ENCODE measurements at regions not wholly inside any gene's neighbourhood (a gene's known extent, or its start where the extent isn't known, plus 50 kb on each side); places are given as distances from the start of the nearest gene placed in this dataset.

- H3K4me1 ChIP-seq = no peaks in the 10 kb centered on the region
- ATAC-seq (no peak), DNase-seq (no peak)
- intact Hi-C loops (cut with DNase I) = no loop called here
- TF ChIP-seq POLR2A (IDR thresholded peaks at IDR 0.05) = no peak
- TF ChIP-seq, protein P1, sequence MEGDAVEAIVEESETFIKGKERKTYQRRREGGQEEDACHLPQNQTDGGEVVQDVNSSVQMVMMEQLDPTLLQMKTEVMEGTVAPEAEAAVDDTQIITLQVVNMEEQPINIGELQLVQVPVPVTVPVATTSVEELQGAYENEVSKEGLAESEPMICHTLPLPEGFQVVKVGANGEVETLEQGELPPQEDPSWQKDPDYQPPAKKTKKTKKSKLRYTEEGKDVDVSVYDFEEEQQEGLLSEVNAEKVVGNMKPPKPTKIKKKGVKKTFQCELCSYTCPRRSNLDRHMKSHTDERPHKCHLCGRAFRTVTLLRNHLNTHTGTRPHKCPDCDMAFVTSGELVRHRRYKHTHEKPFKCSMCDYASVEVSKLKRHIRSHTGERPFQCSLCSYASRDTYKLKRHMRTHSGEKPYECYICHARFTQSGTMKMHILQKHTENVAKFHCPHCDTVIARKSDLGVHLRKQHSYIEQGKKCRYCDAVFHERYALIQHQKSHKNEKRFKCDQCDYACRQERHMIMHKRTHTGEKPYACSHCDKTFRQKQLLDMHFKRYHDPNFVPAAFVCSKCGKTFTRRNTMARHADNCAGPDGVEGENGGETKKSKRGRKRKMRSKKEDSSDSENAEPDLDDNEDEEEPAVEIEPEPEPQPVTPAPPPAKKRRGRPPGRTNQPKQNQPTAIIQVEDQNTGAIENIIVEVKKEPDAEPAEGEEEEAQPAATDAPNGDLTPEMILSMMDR (IDR thresholded peaks at IDR 0.05) = no peak
- no peak overlapping the region for H3K27ac ChIP-seq
- whole genome bisulfite sequencing (ENCODE audit: insufficient coverage, low coverage, low lambda C conversion rate, missing lambda C conversion rate) = 29% methylated on average over 2 of the region's 6 CpGs
- no peaks in the 10 kb centered on the region for H3K27me3 ChIP-seq
- no peak overlapping the region for H3K4me3 ChIP-seq
- H3K9me3 ChIP-seq = no peaks in the 10 kb centered on the region
- H3K36me3 ChIP-seq = no peaks in the 10 kb centered on the region
These were observed 1655.8 kb downstream of the MAT2B start for GRCh38 chr5:165161204-165161603.

- no peak overlapping the region for H3K4me3 ChIP-seq
- DNase-seq (no peak), ATAC-seq (no peak)
- no peaks in the 10 kb centered on the region for H3K9me3 ChIP-seq
- H3K27me3 ChIP-seq = no peaks in the 10 kb centered on the region
- H3K4me1 ChIP-seq = no peaks in the 10 kb centered on the region
- 38% methylated on average over 2 of the region's 2 CpGs for WGBS (ENCODE audit: insufficient coverage, low coverage, low lambda C conversion rate, missing lambda C conversion rate)
- intact Hi-C loops (cut with DNase I) = no loop called here
- no peak overlapping the region for H3K27ac ChIP-seq
- no peak for TF ChIP-seq POLR2A (IDR thresholded peaks at IDR 0.05)
- TF ChIP-seq, protein P1 (IDR thresholded peaks at IDR 0.05) = no peak
- no peaks in the 10 kb centered on the region for H3K36me3 ChIP-seq
These were observed 1658.4 kb downstream of the MAT2B start for GRCh38 chr5:165163861-165164260.

DNA sequence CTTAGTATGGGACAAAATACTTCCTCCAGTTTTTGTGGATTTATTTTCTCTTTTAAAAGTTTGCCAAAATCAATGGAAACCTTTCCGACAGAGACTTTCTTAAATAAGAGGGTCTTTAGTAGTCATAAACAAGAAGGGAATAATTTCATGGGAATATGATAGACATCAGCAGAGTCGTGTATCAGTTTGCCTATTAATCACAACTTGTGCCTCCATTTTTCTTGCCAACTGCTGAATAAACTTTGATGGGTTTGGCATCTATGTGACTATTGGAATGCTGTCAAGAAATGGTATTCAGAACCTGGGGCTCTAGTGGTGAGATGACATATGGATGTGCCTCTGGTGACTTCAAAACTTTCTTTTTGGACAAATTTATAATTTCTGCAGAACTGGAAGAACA lies 1668.2 kb downstream of the MAT2B start:
- Histone ChIP-seq H3K27ac (no peak overlapping the region), H3K4me1 (no peaks in the 10 kb centered on the region), H3K4me3 (no peak overlapping the region), H3K9me3 (no peaks in the 10 kb centered on the region), H3K36me3 (no peaks in the 10 kb centered on the region), H3K27me3 (no peaks in the 10 kb centered on the region)
- 63% methylated on average over 2 of the region's 2 CpGs for WGBS (ENCODE audit: insufficient coverage, low coverage, low lambda C conversion rate, missing lambda C conversion rate)
- intact Hi-C loops (cut with DNase I) = no loop called here
- DNase-seq = no peak
- no peak for TF ChIP-seq POLR2A (IDR thresholded peaks at IDR 0.05)
- TF ChIP-seq, protein P1 (IDR thresholded peaks at IDR 0.05) = no peak
- no peak for ATAC-seq

- Histone ChIP-seq H3K27me3 (no peaks in the 10 kb centered on the region), H3K36me3 (no peaks in the 10 kb centered on the region), H3K4me3 (no peak overlapping the region), H3K9me3 (no peaks in the 10 kb centered on the region), H3K27ac (no peak overlapping the region), H3K4me1 (no peaks in the 10 kb centered on the region)
- intact Hi-C loops (cut with DNase I) = no loop called here
- DNase-seq = no peak
- WGBS (ENCODE audit: insufficient coverage, low coverage, low lambda C conversion rate, missing lambda C conversion rate) = 19% methylated on average over 2 of the region's 2 CpGs
- ATAC-seq = no peak
- TF ChIP-seq POLR2A (IDR thresholded peaks at IDR 0.05) = no peak
- TF ChIP-seq, protein P1 (IDR thresholded peaks at IDR 0.05) = no peak
These were observed 1669.6 kb downstream of the MAT2B start for GRCh38 chr5:165175041-165175440.

DNA sequence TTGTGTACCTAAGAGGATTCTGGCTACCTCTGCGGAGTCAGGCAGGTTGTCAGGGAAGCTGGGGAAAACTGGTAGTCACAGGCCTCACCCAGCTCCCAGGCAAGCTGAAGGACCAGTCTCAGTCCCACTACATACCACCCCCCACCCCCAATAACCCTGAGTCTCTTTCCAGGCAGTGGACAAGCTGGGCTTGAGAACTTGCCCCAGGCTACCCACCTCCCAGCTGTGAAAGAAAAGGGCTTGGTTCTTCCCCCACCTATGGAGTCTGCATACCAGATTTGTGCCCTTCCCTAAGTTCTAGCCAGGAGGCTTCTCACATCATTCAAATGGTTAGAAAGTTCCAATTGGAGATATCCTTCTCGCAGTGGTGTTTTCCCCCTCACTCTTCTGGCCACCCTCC lies 1678.8 kb downstream of the MAT2B start:
- intact Hi-C loops (cut with DNase I) = no loop called here
- no peak for ATAC-seq
- WGBS (ENCODE audit: insufficient coverage, low coverage, low lambda C conversion rate, missing lambda C conversion rate) = 20% methylated on average over 1 of the region's 2 CpGs

More for the DNA sequence above, 1678.8 kb downstream of the MAT2B start:
- DNase-seq = no peak
- TF ChIP-seq, protein P1 (IDR thresholded peaks at IDR 0.05) = no peak
- TF ChIP-seq POLR2A (IDR thresholded peaks at IDR 0.05) = no peak
- no peaks in the 10 kb centered on the region for H3K36me3 ChIP-seq
- H3K27me3 ChIP-seq = no peaks in the 10 kb centered on the region
- H3K27ac ChIP-seq = no peak overlapping the region
- no peaks in the 10 kb centered on the region for H3K4me1 ChIP-seq
- no peak overlapping the region for H3K4me3 ChIP-seq
- H3K9me3 ChIP-seq = no peaks in the 10 kb centered on the region
